ENCODE measurements at regions not wholly inside any gene's neighbourhood (a gene's known extent, or its start where the extent isn't known, plus 50 kb on each side); places are given as distances from the start of the nearest gene placed in this dataset.

DNA sequence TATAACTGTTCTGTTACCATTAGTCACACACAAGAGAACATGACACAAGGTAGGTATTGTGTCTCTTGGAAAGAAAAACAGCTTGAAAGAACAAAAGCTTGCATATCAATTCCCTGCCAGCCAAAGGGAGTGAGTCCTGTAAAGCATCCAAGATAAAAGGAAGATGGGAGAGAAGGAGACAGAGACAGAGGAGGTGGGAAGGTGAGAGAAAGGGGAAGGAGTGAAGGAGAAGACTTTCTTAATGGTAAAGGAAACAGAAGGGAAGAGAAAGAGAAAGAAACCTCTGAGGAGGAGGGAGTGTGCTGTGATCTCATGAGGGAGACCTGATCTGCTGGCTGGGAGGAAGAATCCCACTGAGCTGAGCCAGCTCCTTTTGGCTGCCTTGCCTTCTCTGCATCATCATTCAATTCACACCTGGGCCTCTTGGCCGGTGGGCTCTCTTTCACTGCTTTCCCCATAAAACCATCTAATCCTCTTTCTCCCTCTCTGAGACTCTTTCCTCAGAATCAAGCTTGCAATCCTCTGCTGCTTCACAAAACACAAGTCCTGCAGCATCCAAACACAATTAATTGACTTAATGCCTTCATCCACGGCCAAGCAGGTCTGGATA is 271.6 kb downstream of the ABCC12 start:
- TF ChIP-seq, protein P1, sequence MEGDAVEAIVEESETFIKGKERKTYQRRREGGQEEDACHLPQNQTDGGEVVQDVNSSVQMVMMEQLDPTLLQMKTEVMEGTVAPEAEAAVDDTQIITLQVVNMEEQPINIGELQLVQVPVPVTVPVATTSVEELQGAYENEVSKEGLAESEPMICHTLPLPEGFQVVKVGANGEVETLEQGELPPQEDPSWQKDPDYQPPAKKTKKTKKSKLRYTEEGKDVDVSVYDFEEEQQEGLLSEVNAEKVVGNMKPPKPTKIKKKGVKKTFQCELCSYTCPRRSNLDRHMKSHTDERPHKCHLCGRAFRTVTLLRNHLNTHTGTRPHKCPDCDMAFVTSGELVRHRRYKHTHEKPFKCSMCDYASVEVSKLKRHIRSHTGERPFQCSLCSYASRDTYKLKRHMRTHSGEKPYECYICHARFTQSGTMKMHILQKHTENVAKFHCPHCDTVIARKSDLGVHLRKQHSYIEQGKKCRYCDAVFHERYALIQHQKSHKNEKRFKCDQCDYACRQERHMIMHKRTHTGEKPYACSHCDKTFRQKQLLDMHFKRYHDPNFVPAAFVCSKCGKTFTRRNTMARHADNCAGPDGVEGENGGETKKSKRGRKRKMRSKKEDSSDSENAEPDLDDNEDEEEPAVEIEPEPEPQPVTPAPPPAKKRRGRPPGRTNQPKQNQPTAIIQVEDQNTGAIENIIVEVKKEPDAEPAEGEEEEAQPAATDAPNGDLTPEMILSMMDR (IDR thresholded peaks at IDR 0.05) = no peak
- no peak for TF ChIP-seq ZFX (IDR thresholded peaks at IDR 0.05; ENCODE audit: borderline replicate concordance)

All from 22Rv1 (cell line).